GM21723 (cell line): ENCODE measurements at regions not wholly inside any gene's neighbourhood (a gene's known extent, or its start where the extent isn't known, plus 50 kb on each side); places are given as distances from the start of the nearest gene placed in this dataset.

Experiments used
- ATAC-seq: cut with Tn5 transposase; IDR thresholded peaks from one replicate; pipeline ENCODE4 v1.9.1; 2021; ENCODE audit warnings: mild to moderate bottlenecking, moderate library complexity; ENCODE audit not compliant: unreplicated experiment

DNA sequence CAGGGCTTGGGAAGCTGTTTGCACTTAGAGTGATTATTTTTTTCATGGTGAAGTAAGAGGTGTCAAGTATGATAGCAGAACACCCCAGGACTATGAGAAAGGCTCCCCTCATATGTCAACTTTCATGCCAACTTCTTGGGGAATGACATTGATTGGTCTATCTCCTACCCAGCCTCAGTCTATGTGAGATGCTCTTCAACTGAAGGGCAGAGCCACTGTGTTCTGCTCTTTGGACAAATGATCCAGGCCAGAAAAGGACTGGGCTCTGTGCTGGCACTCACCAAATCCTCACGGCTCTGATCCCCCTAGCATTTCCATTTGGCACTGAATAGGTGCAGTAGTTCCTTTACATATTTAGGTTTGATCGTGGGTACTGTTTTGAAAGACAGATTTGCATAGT, 151.1 kb downstream of the DMRT2 start:
- no peak for ATAC-seq

DNA sequence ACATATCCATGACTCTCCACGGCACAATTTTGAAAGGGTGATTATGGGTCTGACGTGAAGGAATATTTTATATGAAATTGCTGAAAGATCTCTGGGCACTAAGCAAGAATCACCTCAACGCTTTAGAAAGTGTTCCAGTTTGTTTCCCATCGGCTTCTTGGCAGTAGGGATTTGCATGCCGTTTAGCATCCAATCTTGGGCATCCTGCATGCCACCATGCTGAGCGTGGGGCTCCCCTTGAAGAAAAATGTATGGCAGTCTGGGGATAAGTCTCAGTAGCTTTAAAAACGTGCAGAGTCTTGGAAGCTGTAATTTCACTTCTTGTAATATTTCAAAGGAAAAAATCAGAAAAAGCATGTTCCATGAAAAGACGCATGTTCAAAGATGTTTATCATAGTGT, 151.7 kb downstream of the DMRT2 start:
- ATAC-seq, result no peak

DNA sequence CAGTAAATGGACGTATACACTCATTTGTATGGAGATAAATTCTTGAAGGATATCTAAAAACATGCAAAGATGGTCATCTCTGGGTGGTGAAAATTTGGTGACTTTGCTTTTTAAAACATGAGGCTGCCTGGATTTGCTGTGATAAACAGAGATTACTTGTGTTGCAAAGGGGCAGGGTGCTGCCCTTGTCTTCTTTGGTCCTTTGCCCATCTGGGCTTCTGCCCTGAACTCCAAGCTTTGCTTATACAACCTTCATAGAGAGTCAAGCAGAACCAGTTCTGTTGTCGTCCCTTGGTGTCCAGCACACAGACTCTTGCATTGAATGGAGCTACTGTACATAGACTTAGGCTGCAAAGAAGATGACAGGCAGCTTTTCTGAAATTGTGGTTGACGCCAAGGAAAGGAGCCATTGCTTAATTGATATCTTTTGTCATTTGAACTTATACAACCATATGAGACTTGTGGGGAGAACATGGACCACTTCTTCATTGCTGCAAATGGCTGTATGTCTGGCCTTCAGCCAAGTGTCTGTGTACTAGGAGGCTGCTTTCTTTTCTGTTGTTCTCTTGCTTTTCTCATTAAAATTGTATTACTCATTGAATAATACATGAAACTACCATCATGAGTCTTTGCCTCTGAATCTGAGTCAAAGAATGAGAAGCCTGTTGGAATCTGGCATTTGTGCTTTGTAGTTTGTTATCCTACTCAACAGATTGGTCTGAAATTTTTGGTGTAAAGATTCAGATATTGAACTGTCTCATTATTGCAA, 152.5 kb downstream of the DMRT2 start:
- no peak for ATAC-seq

DNA sequence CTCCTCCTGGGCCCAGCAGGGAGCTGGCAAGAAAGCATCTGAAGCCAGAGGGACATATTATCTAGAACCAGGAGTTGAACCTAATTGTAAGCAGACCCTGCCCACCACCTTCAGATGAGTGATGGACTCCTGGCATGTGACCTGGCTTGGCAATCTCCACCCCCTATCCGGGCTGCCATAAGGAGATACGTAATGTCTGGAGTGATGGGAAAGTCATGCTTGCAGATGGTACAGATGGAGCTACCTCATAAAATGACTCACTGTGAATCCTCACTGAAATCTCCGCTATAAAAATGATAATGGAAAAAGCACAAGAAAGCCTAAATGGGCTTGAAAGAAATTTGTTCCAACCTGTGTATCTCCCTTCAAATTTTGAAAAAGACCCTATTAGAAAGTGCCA, 157.5 kb downstream of the DMRT2 start:
- ATAC-seq, result no peak

DNA sequence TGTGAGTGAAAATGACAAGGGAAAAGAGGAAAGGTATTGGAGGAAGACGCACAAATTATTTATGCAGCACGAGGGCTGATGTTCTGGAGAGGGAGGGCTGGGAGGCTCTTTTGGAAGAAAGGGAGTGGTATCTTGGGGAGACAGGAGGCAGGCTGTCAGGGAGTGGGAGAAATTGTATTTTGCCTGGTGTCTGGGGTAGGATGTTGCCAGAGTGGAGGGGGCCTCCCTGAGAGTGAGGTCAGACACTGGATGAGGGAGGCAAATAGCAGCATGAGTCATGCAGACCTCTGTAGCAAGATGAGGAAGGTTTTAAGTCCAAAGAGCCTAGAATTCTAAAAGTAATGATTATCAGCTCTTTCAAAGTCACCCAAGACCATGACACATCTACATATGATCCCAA, 158.0 kb downstream of the DMRT2 start:
- ATAC-seq, result no peak

DNA sequence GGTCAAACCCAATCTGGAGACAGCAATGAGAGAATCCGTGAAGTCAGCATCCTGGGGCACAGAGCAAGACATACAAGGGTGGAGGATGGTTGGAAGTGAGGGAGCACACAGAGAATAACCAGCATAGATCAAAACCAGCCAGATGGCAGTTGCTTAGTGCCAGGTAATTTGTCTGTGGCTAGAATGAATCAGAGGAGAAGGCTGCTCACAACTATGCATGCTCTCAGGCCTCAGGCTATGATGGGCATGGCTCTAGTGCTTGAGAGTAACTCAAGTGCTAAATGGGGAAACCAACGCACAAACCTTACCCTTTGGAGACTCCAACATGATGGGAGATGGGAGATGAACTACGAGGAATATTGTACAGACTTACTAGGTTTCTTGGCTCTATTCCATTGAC, 160.8 kb downstream of the DMRT2 start:
- ATAC-seq, result no peak

DNA sequence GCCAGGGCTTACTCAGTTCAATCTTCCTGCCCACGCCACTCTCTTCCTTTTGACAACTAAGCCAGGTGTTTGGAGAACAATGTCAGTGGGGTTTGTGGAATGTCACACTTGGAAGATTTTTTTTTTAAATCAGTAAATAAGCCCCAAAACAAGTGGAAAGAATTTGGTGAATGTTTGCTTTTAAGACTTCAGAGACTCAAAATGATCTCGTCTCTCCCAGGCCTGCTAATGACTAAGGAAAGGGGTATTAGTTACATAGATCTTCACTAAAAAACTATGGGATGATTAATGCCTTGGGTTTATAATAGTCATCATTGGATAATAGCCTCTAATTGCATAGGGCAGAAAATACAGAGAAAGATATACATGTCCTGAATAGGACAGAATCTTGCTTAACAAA, 166.4 kb downstream of the DMRT2 start:
- no peak for ATAC-seq

DNA sequence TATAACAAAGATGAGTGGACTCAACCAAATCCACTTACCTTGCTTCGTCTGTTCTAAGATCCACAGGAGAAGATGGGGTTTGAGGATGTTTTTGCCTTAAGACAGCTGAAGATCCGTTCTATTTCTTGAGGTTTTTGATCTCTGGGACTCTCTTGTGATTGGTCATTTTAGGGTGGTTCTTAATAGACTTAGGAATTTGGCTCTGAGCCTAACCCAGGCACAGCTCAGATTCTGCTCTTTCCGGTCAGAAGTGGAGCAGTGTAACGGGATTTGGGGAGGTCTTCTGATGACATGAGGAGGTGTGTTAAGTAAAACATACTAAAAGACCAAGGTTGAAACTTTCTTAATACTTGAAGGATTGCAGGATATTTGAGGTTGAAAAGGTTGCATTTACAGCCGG, 166.9 kb downstream of the DMRT2 start:
- ATAC-seq, result no peak

DNA sequence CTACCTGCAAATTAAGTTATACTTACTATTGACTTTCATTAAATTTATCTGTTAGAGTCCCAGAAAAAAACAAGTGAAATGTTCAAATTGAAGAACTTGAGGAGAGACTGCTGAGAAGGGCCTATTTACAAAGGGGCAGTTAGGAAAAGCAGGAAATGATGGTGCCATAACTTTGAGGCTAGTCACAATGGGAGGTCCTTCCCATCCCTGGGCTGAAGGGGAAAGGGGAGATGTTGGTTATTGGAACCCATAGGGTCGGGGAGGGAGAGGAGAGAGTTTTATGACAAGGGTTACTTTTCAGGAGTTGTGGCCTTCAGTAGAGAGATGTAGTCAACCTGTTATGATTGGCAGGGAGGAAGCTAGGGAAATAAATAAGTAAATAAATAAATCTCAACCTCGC, 169.1 kb downstream of the DMRT2 start:
- ATAC-seq, result no peak

DNA sequence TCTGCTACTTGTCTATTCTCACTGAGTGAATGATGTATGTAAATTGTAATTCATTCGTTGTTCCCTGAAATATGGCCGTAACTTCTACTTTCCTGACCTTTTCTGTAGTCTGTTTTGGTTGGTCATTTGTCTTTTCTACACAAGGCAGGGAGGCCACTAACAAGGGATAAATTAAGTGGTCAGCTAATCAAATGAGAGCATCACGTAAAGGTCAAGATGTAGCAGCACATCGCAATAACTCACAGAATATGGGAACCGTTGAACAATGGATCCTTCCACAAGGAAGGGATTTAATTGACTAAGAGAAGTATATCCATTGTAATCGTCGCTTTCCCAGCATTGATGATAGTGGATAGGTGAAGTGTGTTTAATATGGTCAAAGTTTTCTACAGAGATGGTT, 171.1 kb downstream of the DMRT2 start:
- no peak for ATAC-seq

DNA sequence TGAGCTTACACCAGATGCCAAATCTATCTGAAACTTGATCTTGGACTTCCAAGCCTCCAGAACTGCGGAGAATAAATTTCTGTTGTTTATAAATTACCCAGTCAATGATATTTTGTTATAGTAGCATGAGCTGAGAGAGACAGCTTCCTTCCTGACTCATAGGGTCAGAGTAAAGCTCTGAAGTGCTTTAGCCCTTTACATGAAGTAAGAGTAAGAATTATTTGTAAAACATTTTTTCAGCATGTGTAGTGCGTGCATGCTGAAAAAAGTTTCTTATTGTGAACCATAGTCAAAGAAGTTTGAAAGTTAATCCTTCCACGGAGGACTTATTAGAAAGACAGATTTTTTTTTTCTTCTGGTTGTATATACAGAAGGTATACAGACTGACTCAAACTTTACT, 172.4 kb downstream of the DMRT2 start:
- no peak for ATAC-seq

DNA sequence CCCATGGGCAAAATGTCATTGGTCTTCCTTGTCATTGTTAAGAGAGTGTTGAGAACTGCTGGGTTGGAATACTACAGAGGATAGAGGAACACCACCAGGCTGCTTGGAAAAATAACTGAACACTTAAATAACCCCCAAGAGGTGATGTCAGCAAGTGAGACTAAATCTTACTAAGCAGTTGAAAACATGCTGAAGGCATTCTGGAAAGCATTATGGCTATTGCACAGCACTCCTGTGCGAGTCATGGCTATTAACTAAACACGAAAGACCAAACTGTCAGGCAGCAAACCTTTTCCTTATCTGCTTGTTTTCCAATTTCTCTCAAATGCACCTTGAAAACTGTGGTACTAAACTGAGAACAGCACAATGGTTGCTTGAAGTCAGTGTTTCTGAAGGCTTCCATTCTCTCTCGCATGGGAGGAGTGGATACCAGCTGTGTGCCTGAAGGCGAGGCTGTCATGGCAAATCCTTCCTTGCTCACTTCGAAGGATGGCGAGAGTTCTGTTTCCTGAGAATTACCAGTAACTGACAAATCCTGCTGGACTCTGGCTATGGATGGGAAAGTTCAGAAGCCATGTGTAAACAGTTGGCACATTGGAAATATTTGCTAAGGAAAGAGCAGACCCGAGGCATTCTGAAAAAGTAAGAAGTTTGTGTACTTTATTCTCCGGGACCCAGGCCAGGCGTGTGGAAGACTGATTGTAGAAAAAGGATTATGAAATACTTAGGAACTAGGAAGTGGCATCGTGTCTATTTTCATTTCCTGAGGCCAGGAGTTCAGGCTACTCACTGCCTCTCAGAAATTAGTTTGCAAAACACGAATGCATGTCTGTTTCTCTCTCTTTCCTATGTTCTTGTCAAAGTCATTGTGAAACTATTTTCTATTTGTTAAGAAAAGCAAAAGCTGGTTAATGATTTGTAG, 182.1 kb downstream of the DMRT2 start:
- ATAC-seq, result no peak

DNA sequence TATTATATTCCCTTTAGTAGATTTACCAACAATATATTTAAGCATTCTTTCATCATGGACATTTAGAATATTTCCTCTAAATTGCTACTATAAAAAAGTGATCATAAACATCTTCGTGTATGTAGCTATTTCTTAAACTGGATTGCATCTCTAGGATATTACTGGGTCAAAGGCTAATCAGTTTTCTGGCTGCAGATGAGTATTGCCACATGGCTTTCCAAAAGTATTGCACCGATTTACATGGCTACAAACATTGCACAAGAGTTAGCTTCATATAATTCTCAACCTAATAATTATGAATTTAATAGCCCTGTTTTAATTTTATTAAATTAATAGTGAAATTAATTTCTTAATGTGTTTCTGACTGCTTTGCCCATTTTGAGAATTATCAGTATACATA, 183.4 kb downstream of the DMRT2 start:
- no peak for ATAC-seq

DNA sequence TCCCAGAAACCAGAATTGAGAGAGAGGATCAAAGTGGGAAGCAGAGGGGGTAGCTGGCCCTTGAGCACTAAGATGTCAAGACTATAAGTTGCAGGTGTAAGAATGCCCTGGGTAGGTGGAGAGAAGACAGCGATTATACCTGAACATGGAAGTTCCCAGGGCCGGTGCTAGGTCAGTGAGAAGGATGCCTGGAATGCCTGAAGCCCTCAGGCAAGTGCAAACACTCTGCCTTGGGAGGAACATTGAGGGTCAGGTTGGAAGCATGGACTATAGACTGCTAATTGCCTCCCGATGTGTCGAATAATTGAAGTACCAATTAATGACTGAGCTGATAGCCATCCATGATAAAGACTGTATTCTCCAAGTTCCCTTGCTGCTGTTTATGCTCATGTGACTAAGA, 185.5 kb downstream of the DMRT2 start:
- ATAC-seq, result no peak

DNA sequence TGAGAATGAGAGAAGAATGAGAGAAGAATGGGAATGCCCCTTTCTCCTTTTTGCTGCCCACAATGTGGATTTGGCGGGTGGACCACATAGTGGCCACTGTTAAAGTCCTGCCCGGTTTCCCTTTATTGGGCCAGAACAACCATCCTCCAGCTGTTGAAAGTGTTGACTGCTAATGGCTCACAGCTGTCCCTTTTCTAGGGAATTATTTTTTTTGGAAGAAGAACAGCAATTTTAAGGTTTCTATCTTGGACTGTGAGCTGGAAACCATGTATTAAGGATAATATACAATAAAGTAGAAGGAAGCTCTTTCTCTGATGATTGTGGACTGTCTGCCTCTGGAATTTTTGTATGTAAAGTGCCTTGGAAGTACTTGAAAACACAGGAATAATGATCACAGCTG, 185.9 kb downstream of the DMRT2 start:
- ATAC-seq, result no peak

DNA sequence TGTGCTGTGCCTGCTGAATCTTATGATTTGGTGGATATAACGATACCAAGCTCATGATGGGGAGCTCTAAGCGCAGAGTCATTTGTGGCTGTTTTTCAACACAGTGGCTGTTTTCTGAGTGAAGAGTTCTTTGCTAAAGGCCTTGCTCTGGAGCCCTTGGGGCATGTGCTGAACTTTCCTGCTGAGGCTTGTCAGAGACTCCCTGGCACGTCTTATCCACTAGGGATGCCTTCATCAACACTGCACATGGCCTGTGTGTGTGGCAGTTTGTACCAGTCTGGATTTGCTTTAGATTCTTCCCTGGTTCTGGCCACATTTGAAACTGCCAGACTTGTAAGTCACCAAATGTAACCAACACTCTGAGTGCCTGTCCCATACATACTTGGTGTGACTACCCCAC, 188.2 kb downstream of the DMRT2 start:
- no peak for ATAC-seq

DNA sequence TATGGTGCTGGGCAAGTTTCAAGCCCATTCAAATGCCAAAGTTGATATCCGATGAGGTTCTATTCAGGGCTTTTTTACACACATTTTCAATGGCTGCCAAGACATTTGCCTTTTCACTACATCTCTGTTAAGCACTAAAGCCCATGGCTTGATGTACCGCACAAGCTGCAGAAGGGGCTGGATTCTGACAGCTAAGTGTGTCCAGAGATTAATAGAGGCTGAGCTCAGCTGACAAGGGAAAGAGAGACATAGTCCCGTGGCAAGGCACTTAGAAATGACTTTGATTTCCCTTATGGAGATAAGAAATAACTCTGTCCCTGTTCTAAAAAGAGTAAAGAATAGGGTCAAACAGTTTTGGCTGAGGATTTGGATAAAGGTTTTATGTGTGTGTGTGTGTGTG, 198.6 kb downstream of the DMRT2 start:
- no peak for ATAC-seq

DNA sequence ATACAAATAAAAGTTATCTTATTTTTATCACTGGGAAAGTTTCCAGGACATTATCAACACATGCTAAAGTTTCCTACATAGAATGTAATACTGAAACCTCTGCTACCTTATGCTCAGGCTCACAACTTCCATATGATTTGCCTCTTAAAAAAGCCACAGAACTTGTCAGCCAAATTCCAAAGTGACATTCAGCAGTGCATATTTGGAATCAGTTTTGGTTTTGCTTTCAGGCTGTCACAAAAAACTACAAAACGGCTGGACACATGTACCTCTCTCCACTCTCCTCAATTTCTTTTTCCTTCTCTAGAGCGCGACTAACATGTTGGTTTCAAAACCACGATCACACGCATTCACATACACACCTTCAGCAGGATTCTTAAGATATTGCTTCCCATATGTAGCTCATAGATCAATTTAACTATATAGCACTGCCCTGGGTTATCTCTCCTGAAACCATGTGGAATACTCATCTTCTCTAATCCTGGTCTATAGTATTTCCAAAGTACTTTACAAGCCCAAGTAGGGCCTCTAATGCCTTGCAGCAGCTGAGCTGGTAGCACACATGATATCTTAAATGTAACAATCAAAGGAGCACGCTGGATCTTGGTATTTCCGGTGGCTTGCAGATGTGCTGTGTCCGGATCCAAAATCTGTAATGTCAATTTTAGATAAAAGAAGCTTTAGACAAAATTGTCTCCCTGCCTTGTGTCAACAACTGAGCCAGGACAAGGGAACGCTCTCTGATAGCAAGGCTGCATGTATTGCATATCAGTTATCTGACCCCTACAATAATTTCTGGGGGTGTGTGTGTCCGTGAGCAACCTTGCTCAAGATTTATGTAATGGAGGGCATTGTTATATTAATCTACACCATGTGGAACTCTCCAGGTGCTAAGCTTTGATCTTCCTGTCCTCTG, 203.2 kb downstream of the DMRT2 start:
- no peak for ATAC-seq

DNA sequence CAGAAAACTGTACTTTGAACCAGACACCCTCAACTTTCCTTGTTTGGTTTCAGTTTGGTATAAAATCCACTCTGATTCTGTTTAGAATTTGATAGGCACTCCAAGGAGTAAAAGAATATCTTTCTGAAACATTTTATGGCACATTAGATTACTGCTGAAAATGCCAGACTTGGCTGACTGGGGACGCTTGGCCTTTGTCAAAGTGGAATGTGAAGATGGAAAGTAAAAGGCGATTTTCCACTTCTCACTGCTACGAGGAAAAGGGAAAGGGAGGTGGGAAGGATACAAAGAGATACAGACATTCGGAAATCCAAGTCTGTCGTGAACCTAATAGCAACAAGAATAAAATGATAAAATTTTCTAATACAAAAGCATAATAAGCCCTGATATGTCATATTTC, 203.9 kb downstream of the DMRT2 start:
- no peak for ATAC-seq

DNA sequence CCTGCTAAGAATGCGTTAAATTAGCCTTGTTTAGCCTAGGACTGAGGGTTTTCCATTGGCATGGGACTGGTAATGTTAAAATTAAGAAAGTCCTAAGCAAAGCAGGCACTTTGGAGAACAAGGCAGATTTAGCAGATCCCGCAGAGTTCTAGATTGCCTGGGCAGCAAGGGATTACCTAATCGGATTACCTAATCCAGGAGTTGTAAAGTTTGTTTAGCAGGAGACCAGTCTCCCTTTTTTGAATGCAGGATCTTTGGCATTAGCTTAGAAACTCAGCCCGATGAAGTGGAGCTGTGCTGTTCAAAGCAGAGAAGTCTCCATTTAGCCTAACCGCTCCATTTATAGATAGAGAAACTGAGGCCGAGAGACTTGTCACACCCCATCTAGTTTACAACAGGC, 206.0 kb downstream of the DMRT2 start:
- ATAC-seq, result no peak

DNA sequence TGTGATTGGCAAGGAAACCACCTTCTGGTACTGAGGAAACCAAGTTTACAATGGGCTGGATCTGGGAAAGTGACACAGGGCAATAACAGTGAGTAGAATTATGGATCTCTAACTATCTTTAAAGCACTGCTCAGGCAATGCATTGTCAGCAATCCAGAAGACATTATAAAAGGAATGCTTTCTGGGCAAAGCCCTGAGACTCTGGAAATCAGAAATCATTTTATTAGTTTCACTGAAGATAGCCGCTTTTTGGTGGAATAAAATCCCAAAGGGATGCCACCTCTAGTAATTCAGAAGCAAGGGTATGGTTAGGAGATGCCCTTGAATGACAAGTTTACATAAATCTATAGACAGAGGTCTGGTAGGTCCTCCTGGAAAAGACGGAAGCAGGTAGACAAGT, 211.1 kb downstream of the DMRT2 start:
- no peak for ATAC-seq
